ENCODE measurements at regions not wholly inside any gene's neighbourhood (a gene's known extent, or its start where the extent isn't known, plus 50 kb on each side); places are given as distances from the start of the nearest gene placed in this dataset.

DNA sequence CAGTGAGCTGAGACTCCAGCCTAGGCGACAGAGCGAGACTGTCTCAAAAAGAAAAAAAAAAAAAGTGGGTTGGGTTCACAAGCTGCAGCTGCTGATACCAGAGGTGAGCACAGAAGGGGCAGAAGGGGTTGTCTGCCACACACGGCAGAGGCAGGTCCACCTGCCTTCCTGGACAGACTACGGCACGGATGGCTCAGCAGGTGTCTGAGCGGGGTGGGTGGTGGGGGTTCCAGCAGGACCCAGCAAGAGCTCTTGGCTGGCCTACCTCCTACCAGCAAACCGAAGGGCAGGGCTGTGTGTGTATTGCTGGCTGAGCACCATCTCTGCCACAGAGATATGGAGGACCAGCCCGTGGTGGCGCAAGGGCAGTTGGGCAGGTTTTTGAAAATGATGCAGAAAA lies 130.4 kb upstream of the ASB18 start:
- no peaks in the 10 kb centered on the region for H3K9me3 ChIP-seq (ENCODE audit: control insufficient read depth, insufficient read depth, low read depth, low read length)
- TF ChIP-seq SIN3A (IDR thresholded peaks at IDR 0.05; ENCODE audit: borderline replicate concordance, insufficient read depth, low read depth, low read length) = no peak
- TF ChIP-seq, protein P1, sequence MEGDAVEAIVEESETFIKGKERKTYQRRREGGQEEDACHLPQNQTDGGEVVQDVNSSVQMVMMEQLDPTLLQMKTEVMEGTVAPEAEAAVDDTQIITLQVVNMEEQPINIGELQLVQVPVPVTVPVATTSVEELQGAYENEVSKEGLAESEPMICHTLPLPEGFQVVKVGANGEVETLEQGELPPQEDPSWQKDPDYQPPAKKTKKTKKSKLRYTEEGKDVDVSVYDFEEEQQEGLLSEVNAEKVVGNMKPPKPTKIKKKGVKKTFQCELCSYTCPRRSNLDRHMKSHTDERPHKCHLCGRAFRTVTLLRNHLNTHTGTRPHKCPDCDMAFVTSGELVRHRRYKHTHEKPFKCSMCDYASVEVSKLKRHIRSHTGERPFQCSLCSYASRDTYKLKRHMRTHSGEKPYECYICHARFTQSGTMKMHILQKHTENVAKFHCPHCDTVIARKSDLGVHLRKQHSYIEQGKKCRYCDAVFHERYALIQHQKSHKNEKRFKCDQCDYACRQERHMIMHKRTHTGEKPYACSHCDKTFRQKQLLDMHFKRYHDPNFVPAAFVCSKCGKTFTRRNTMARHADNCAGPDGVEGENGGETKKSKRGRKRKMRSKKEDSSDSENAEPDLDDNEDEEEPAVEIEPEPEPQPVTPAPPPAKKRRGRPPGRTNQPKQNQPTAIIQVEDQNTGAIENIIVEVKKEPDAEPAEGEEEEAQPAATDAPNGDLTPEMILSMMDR (IDR thresholded peaks at IDR 0.05) = no peak
- TF ChIP-seq TCF7L2 (IDR thresholded peaks at IDR 0.05; ENCODE audit: low read depth, low read length) = no peak
- TF ChIP-seq, protein P2, sequence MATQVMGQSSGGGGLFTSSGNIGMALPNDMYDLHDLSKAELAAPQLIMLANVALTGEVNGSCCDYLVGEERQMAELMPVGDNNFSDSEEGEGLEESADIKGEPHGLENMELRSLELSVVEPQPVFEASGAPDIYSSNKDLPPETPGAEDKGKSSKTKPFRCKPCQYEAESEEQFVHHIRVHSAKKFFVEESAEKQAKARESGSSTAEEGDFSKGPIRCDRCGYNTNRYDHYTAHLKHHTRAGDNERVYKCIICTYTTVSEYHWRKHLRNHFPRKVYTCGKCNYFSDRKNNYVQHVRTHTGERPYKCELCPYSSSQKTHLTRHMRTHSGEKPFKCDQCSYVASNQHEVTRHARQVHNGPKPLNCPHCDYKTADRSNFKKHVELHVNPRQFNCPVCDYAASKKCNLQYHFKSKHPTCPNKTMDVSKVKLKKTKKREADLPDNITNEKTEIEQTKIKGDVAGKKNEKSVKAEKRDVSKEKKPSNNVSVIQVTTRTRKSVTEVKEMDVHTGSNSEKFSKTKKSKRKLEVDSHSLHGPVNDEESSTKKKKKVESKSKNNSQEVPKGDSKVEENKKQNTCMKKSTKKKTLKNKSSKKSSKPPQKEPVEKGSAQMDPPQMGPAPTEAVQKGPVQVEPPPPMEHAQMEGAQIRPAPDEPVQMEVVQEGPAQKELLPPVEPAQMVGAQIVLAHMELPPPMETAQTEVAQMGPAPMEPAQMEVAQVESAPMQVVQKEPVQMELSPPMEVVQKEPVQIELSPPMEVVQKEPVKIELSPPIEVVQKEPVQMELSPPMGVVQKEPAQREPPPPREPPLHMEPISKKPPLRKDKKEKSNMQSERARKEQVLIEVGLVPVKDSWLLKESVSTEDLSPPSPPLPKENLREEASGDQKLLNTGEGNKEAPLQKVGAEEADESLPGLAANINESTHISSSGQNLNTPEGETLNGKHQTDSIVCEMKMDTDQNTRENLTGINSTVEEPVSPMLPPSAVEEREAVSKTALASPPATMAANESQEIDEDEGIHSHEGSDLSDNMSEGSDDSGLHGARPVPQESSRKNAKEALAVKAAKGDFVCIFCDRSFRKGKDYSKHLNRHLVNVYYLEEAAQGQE (IDR thresholded peaks at IDR 0.05; ENCODE audit: insufficient read depth in 1 of 2, low read depth in 2 of 2, low read length in 1 of 2) = no peak
- TF ChIP-seq POLR2AphosphoS5 (IDR thresholded peaks at IDR 0.05; ENCODE audit: low read depth, low read length) = no peak
- H3K4me3 ChIP-seq (ENCODE audit: low read depth in 2 of 2, low read length in 2 of 2) = no peak overlapping the region
- ChIA-PET CTCF (no interaction called here), POLR2A (no interaction called here)
- in situ Hi-C loops (cut with HindIII; ENCODE audit: low pct_unique_long_range_greater_than_20kb, low sequenced_read_pairs) = no loop called here
- intact Hi-C loops (cut with micrococcal nuclease; ENCODE audit: unreplicated experiment) = no loop called here
- H3K36me3 ChIP-seq (ENCODE audit: control insufficient read depth, insufficient read depth, low read length) = no peaks in the 10 kb centered on the region
- H3K27ac ChIP-seq (ENCODE audit: low read length) = no peak overlapping the region
- BruUV-seq (replicated peaks) = no TSS peak
- no peaks in the 10 kb centered on the region for H3K4me1 ChIP-seq (ENCODE audit: control insufficient read depth, insufficient read depth, low read length)
- no peak for DNase-seq (ENCODE audit: low read depth, low spot score)
- peaks cover 3% of the 10 kb centered on the region for H3K27me3 ChIP-seq (ENCODE audit: control insufficient read depth, insufficient read depth, low read length)
- ATAC-seq = no peak

DNA sequence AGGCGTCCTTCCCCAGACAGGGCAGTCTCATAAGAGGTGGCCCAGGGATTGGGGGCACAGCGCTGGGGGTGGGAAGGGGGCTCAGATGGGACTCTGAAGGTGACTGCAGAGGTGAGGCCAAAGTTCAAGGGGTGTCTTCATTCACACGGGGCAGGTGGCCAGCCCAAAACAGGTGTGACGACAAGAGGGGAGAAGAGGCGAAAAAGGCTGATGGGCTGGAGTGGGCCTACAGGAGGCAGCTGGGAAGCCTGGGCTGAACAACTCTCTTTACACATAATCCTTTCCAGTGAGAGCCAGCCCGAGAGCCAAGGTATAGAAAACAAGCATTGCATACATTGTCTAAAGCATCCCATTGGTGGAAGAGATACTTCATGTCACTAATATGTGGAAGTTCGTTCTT lies 130.9 kb upstream of the ASB18 start:
- ATAC-seq = no peak
- H3K9me3 ChIP-seq (ENCODE audit: control insufficient read depth, insufficient read depth, low read depth, low read length) = no peaks in the 10 kb centered on the region
- in situ Hi-C loops (cut with HindIII; ENCODE audit: low pct_unique_long_range_greater_than_20kb, low sequenced_read_pairs) = no loop called here
- no peak for DNase-seq (ENCODE audit: low read depth, low spot score)
- intact Hi-C loops (cut with micrococcal nuclease; ENCODE audit: unreplicated experiment) = no loop called here
- H3K27me3 ChIP-seq (ENCODE audit: control insufficient read depth, insufficient read depth, low read length) = peaks cover 3% of the 10 kb centered on the region
- no TSS peak for BruUV-seq (replicated peaks)
- no peaks in the 10 kb centered on the region for H3K4me1 ChIP-seq (ENCODE audit: control insufficient read depth, insufficient read depth, low read length)
- H3K27ac ChIP-seq (ENCODE audit: low read length) = no peak overlapping the region
- no peak overlapping the region for H3K4me3 ChIP-seq (ENCODE audit: low read depth in 2 of 2, low read length in 2 of 2)
- POLR2A ChIA-PET = interaction anchor here (0.5 kb wide), 1 partner anchor 54 kb away, joined by 7 read pairs; no protein-coding TSS in a partner anchor
- no peaks in the 10 kb centered on the region for H3K36me3 ChIP-seq (ENCODE audit: control insufficient read depth, insufficient read depth, low read length)
- no peak for TF ChIP-seq TCF7L2 (IDR thresholded peaks at IDR 0.05; ENCODE audit: low read depth, low read length)
- TF ChIP-seq, protein P1 (IDR thresholded peaks at IDR 0.05) = no peak
- no peak for TF ChIP-seq POLR2AphosphoS5 (IDR thresholded peaks at IDR 0.05; ENCODE audit: low read depth, low read length)
- TF ChIP-seq SIN3A (IDR thresholded peaks at IDR 0.05; ENCODE audit: borderline replicate concordance, insufficient read depth, low read depth, low read length) = no peak
- TF ChIP-seq, protein P2 (IDR thresholded peaks at IDR 0.05; ENCODE audit: insufficient read depth in 1 of 2, low read depth in 2 of 2, low read length in 1 of 2) = no peak
- CTCF ChIA-PET = no interaction called here
